ENCODE measurements at regions not wholly inside any gene's neighbourhood (a gene's known extent, or its start where the extent isn't known, plus 50 kb on each side); places are given as distances from the start of the nearest gene placed in this dataset.
"Not testable (repeated sequence)": the region's sequence is repeated elsewhere in the genome, so short reads cannot be mapped to it uniquely, and the experiment has no call there.

DNA sequence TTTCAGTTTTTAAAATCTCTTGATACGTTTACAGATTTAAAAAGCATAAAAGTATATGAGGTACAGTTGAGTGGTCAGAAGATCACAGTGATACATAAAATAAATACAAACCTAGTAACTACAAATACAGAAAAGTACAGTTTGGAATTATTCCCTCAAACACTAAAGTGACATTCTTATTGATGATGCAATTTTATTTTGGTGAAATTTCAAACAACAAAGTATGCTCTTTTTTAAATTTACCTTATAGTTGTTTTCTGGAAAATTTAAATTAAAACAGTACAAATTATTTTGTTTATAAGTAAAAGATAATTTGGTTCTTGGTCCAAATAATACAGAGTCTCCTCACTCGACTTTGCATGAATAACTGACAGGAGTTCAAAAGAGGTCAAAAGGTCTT, 1305.1 kb upstream of the GJE1 start:
- no peak for DNase-seq
- intact Hi-C loops (cut with DNase I): no loop called here

DNA sequence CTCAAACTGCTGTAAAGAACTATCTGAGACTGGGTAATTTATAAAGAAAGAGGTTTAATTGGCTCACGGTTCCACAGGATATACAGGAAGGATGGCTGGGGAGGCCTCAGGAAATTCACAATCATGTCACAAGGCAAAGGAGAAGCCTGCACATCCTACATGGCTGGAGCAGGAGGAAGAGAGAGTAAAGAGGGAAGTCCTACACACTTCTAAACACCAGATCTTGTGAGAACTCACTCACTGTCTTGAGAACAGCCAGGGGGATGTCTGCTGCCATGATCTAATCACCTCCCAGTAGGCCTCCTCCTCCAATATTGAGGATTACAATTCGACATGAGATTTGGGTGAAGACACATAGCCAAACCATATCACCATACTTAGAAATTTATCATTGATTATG, 1307.0 kb upstream of the GJE1 start:
- intact Hi-C loops (cut with DNase I): no loop called here
- DNase-seq: no peak

DNA sequence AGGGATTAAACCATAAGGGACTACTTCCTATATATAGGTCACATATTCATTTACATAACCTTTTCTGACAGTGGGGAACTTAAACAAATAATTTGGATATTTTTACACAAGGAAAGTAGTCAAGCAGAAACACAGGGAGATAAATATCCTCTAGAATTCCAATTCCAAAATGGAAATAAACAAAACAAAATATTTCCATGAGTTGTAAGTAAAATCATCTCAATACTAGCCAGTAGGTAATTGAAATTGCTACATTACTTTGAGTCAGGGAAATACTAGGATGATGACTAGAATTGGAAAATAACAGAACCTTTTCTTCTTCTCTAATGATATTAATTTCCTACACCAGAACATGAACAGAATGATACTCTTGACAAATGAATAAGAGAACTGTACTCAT, 1308.1 kb upstream of the GJE1 start:
- DNase-seq: no peak
- intact Hi-C loops (cut with DNase I): no loop called here

DNA sequence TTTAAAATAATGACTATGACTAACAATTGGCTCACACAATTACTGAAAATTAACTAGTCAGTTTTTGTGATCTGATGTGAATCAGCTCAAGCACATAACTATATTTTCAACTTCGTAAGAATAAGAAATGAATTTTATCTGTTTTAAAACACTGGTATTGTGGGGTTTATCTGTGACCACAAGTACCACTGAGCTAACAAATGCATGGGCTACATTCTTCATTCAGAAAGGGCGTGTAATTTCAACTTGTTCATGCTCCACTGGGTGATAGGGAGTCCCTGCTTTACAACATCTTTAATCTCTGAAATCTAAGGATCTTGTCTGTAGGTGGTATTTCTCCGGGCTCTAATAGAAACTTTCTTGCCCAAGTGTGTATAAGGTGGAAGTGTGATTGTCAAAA, 1311.5 kb upstream of the GJE1 start:
- intact Hi-C loops (cut with DNase I): no loop called here
- no peak for DNase-seq

DNA sequence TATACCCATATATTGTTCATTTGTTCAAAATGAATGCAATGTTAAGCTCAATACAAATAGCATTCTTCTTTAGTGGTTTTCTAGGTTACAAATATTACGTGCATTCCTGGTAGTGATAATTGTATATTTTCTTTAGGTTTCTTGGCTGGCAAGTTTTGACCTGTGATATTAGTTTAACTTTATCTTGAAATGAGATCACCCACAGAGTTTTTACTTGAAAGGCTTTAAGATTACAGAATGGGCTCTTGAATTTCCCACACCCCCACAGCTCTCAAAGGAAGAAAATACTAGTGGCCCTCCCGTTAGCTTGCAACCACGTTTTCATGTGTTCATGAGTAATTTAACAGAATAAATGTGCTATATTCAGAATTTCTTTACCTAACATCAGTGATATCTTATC, 1315.5 kb upstream of the GJE1 start:
- intact Hi-C loops (cut with DNase I): no loop called here
- no peak for DNase-seq

DNA sequence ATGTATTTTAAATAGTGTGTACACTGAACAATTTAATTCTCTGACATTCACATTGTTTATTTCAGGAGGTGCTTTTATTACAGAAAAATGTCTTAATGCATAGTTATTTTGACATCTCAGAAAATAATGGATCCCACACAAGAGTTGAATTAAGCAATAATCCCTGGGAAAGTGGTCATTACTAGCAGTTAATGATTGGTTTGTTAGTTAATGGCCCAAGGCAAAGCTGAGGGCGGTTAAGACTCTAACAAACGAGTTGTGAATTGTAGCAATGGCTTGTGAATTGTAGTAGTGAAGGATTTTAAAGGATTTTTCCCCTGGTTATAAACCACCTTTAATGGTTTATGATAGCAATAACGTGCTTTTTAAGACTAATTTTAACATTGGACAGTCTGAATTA, 1316.0 kb upstream of the GJE1 start:
- no peak for DNase-seq
- intact Hi-C loops (cut with DNase I): no loop called here

DNA sequence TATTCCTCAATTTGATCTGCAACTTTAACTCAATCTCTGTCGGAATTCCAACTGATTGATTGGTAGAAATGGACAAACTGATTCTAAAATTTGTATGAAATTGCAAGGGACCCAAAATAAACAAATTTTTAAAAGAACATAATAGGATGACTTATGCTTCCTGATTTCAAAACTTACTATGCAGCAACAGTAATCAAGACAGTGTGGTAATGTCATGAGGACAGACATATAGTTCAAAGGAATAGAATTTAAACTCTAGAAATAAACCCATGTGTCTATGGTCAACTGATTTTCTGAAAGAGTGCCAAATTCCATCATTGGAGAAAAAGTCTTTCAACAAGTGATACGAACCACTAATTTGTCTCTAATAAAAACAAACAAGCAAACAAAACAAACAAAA, 1320.1 kb upstream of the GJE1 start:
- intact Hi-C loops (cut with DNase I): no loop called here
- no peak for DNase-seq

DNA sequence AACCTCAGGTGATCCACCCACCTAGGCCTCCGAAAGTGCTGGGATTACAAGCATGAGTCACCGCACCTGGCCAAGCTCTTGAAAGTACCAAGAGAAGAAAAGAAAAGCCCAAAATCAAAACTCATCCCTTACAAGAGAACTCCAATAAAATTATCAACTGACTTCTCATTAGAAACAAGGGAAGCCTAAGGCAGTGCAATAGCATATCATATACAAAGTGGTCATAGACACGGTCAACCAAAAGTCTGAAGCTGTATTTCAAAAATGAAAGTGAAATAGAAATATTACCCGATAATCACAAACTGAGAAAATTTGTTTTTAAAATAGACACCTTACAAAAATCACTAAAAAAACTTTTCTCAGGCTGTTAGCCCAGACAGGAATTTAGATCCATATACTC, 1321.1 kb upstream of the GJE1 start:
- DNase-seq: no peak
- intact Hi-C loops (cut with DNase I): no loop called here

DNA sequence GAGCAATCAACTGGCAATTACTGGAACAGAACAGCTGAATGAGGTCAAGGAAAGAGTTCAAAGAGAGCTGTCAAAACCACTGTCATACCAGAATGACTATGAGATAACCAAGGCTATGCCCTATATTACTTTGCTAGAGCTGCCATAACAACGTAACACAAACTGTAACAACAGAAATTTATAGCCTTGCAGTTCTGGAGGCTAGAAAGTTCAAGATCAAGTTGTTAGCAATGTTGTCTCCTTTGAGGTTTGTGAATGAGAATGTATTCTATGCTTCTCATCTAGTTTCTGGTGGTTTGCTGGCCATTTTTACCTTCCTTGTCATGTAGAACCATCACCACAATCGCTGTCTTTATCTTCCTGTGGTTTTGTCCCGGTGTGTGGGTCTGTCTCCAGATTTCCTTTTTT, 1323.0 kb upstream of the GJE1 start:
- no peak for DNase-seq
- intact Hi-C loops (cut with DNase I): no loop called here

DNA sequence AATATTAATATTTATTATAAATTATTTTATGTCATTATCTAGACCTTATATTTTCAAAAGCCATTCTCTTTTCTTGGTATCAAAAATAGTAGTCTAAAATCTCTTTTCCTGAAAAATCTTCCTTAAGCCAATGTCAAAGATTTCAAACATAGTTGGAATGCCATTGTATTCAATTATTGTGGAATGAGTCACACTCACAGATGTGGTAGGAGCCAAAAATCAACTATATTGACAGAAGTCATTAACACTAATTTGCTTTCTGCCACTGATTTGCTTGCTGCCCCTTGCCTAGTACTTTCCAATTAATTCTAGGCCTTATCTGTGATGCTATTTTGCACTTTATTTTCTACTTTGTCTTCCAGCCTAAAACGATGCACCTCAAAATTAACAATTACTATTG, 1326.3 kb upstream of the GJE1 start:
- intact Hi-C loops (cut with DNase I): no loop called here
- DNase-seq: no peak

DNA sequence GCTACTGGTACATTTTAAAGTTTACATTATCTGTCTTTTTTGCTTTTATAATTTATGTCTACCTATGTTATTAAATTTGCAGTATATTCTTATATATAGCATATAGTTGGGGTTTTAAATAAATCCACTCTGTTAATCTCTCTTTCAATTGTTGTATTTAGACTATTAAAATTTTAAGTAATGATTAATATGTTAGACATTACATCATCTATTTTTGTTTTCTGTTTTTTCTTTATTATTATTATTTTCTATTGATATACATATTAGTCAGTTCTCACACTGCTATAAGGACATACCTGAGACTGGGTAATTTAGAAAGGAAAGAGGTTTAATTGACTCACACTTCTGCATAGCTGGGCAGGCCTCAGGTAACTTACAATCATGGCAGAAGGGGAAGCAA, 1338.2 kb upstream of the GJE1 start:
- intact Hi-C loops (cut with DNase I): no loop called here
- no peak for DNase-seq

DNA sequence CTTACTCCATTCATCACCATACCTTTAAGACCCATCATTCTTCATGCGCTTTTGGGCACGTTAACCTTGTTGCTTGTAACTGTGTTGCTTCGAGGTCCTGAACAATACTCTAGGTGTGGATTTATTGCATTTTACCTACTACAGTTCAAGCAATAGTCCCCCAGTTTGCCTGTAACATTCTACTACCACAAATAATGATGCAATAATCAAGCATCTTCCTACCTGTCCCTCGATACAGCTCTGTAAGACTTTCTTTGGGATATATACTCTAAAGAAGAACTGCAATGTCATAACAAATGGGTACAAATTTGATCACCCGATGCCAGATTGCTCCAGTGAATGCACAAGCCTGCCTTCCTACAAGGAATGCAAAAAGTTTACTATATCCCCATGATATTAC, 1342.6 kb upstream of the GJE1 start:
- DNase-seq: no peak
- intact Hi-C loops (cut with DNase I): no loop called here

DNA sequence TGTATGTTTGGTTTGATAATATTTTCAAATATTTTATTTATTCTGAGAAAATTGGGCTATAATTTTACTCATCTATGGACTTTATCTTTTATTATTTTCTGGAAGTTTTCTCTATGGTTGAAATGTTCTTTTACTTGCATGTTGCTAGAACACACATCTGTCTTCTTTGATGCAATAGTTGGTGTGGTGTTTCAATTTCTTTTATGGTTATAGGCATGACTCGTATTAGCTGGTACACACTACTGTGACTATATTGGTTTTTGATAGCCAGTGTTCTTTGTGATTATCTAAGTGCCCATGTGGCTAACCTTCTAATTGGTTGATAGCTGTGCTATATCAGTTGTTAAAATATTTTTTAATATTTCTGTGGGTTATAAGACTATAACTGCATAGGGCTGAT, 1343.3 kb upstream of the GJE1 start:
- no peak for DNase-seq
- intact Hi-C loops (cut with DNase I): no loop called here

DNA sequence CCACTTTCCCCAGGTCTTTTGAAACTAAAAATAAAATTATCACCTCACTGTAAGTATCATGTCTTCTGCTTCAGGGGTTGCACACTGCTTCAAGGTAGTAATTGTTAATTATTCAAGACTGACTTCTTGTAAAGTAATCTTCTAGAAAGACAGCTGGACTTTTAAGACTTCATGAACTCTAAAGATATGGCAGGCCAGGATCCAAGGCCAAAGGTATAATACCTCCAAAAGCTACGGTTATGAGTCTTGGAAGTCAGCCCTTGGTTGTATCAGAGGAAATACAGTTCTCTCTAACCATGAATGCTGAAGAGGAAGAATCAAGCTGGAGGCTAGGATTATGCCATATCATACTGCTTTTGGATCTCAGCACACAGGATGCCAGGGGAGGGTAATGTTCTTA, 1346.8 kb upstream of the GJE1 start:
- intact Hi-C loops (cut with DNase I): no loop called here
- no peak for DNase-seq

DNA sequence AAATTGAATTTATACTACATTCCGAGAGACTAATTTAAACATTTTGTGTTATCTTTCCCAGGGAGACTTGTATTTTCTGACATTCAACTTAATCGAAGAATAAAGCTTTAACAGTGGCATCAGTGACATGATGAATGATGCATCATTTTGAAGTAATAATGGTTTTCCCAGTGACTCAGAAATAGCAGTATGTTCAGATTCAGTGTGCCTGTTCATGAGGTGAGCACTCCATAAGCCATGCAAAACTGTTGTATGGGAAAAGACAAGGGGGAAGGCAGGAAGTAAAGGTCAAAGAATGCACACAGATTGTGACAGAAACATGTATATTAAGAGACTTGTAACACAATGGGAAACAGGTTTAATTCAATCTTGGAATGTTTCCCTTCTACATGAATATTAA, 1348.2 kb upstream of the GJE1 start:
- intact Hi-C loops (cut with DNase I): no loop called here
- DNase-seq: no peak

DNA sequence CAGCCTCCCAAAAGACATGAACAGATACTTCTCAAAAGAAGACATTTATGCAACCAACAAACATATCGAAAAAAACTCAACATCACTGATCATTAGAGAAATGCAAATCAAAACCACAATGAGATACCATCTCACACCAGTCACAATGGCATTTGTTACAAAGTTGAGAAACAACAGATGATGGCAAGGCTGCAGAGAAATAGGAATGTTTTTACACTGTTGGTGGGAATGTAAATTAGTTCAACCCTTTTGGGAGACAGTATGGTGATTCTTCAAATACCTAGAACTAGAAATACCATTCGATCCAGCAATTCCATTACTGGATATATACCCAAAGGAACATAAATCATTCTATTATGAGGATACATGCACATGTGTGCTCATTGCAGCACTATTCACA, 1349.2 kb upstream of the GJE1 start:
- intact Hi-C loops (cut with DNase I); DNase-seq: not testable (repeated sequence)

DNA sequence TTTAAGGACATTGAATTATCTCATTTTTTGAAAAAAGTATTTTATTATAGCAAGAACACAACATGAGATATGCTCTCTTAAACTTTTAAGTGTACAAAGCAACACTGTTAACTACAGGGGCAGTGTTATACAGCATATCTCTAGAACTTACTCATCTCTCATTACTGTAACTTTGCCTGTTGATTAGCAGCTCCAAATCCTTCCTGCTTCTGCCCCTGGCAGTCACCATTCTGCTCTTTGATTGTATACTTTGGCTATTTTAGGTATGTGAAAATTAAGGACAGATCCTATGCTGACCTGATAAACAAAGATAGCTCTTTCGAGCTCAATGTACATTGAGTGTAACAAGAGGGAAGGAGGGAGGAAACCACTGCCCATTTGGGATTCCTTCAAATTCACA, 1349.8 kb upstream of the GJE1 start:
- no peak for DNase-seq
- intact Hi-C loops (cut with DNase I): no loop called here

DNA sequence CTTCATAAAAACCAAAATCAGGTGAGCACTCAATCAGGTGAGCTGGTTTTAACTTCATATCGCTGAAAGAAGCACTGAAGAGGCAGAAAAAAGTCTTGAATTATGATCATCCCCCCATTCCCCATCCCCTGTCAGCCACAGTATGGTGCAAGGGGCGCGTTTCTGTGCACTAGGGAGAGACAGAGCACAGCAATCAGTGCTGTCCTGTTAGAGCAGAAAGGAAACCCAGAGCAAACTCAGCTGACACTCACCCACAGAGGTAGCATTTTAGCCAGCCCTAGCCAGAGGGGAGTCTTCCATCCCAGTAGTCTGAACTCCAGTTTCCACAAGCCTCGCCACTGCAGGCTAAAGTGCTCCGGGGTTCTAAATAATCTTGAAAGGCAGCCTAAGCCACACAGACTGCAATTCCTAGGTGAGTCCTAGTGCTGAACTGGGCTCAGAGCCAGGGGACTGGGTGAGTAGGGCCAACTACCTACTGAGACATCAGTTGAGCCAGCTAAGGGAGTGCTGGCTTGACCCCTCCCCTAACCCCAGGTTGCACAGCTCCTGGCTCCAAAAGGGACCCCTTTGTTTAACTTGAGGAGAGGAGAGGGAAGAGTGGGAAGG, 1352.6 kb upstream of the GJE1 start:
- intact Hi-C loops (cut with DNase I): no loop called here
- no peak for DNase-seq

DNA sequence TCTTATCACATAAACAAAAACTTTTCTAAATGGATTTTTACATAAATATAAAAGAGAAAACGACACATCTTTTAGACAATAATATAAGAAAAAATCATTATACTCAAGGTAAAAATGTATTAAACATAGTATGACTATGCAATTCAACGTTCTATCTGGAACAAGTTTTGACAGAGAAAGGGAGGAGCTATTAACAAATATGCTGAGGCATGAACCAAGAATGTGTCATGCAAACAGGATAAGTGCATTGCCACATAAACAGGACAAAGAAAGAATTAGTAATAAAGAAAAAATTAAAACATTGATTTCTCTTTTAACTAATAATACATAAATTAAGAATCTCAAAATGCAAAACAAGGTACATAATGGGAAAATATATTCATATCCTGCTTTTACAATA, 1353.4 kb upstream of the GJE1 start:
- intact Hi-C loops (cut with DNase I): no loop called here
- no peak for DNase-seq

DNA sequence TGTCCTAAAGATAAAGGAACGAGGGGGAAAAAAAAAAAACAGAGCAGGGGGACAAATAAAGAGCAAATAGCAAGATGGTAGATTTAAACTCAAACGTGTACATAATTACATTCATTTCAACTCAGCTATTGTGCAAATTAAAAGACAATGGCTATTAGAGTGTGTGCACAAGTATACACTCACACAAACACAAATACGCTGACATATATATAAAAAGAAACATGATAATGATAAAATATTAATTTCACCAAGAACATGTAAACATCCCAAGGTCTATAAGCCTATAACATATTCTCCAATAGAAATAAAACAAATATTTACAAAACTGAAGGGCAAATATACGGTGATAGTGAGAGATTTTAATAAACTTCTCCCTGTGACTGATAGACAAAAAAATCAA, 1354.9 kb upstream of the GJE1 start:
- no peak for DNase-seq
- intact Hi-C loops (cut with DNase I): no loop called here

DNA sequence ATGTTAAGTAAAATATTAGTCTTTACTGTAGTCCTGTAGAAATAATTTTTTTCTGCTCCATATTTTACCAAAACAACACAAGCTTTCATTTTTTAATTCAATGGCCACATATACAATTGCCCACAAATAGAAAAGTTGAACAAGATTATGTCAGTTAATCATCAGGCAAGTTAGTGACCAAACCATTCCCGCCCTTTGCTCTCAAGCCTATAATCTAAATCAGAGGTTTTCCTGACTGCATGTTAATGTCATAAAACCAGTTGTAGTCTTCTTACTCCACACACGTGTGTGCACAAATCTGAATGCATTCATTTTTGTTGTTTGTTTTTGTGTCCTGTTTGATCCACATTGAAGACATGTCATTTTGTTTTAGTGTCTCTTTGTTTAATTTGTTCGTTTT, 1357.7 kb upstream of the GJE1 start:
- intact Hi-C loops (cut with DNase I): no loop called here
- no peak for DNase-seq

DNA sequence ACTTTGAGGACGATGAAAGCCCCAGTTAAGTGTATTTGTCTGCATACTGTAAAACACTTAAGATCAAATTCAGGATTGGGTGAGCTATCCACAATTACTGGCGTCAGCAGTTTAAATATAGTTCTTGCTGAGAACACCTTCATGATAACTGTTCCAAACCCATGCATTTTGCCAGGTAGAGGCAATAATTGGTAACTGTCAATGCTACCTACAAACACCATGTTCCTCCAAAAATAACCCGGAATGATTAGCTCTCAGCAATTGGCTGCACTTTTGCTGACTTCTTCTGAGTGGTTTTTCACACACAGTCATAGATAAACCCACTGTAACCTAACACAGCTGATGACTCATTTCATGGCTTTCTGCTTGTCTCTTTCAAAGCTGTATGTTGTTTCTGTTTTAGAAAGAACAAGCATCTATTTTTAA, 1358.6 kb upstream of the GJE1 start:
- DNase-seq: no peak
- intact Hi-C loops (cut with DNase I): no loop called here

DNA sequence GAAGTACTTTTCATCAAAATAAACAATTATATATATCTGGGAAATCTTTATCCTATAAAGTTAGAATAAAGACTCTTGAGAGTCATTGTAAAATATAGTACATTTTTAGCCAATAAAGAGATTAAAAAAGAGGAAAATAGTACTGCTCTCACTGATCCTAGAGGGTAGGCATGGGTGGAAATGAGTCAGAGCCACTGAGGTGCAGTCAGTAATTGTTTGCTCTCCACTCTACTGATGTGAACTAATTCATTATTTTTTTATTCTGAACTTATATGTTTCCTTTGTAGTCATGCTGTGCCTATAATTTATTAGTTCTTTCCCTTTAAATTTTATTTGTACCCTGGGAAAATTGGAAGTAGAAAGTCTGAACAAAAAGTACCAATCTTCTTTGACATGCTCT, 1359.4 kb upstream of the GJE1 start:
- intact Hi-C loops (cut with DNase I): no loop called here
- no peak for DNase-seq

DNA sequence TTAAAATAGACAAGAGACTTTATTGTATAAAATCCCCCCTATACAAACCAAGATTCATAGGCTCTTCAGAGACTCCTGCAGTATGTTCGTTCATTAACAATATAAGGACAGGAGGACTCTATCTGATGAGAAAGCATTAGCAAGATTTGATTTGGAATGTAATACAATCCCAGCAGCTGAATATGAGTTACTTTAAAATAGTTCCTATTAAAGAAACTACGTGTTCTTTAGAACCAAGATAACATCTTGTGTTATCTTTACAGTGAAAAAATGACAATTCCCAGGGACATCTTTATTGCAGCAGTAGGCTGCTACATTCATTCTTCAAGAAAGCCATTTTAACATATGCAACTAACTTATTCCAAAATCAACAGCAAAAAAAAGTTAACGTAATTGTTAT, 1360.1 kb upstream of the GJE1 start:
- no peak for DNase-seq
- intact Hi-C loops (cut with DNase I): no loop called here

Data from posterior cingulate gyrus (tissue), 11 donors.